MM.1S (cell line): ENCODE measurements at regions not wholly inside any gene's neighbourhood (a gene's known extent, or its start where the extent isn't known, plus 50 kb on each side); places are given as distances from the start of the nearest gene placed in this dataset.

Experiments
- CTCF ChIP-seq: fragments of 300-600 bp; sonication (generic); IDR thresholded peaks from 2 replicates; pipeline ENCODE4 v1.5.1; 2016; ENCODE audit warnings: antibody characterized with exemption, low read length, mixed read lengths
- EZH2 ChIP-seq: fragments of 300-600 bp; sonication (generic); optimal IDR thresholded peaks from 2 replicates; pipeline ENCODE3; 2017; ENCODE audit warnings: low read depth, mild to moderate bottlenecking, antibody characterized with exemption, low read length, mixed read lengths

- TF ChIP-seq EZH2 (no peak), CTCF (no peak)
Observed at GRCh38 chr2:118730405-118730804, 117.0 kb downstream of the EN1 start.
